ENCODE measurements at regions not wholly inside any gene's neighbourhood (a gene's known extent, or its start where the extent isn't known, plus 50 kb on each side); places are given as distances from the start of the nearest gene placed in this dataset.

- DNase-seq (ENCODE audit: low spot score) (no peak), ATAC-seq (ENCODE audit: insufficient number of reproducible peaks, low FRiP score, low read depth) (no peak)
- peak; percentile 64 for TF ChIP-seq CTCF (IDR thresholded peaks at IDR 0.05)
- Histone ChIP-seq H3K9me3 (no peaks in the 10 kb centered on the region), H3K27ac (no peak overlapping the region), H3K36me3 (no peaks in the 10 kb centered on the region), H3K4me1 (ENCODE audit: control insufficient read depth in 1 of 2, low read depth in 2 of 2) (peaks cover 8 to 26% of the 10 kb centered on the region in 2 donors), H3K4me3 (no peak overlapping the region), H3K27me3 (replicated peaks; ENCODE audit: insufficient read depth) (no peaks in the 10 kb centered on the region)
Measured at GRCh38 chr10:4767033-4767814, 58.8 kb upstream of the AKR1E2 start.

GRCh38 chr10:4766454-4766853 is 59.6 kb upstream of the AKR1E2 start:
- Histone ChIP-seq H3K27ac (peak overlapping the region in 1 of 2 donors; percentile 18), H3K27me3 (replicated peaks; ENCODE audit: insufficient read depth) (no peaks in the 10 kb centered on the region), H3K36me3 (no peaks in the 10 kb centered on the region), H3K4me1 (ENCODE audit: control insufficient read depth in 1 of 2, low read depth in 2 of 2) (peaks cover 6 to 20% of the 10 kb centered on the region in 2 donors), H3K4me3 (no peak overlapping the region), H3K9me3 (no peaks in the 10 kb centered on the region)
- no peak for ATAC-seq (ENCODE audit: insufficient number of reproducible peaks, low FRiP score, low read depth)
- no peak for DNase-seq (ENCODE audit: low spot score)
- no peak for TF ChIP-seq CTCF (IDR thresholded peaks at IDR 0.05)

GRCh38 chr10:4765428-4765827 is 60.6 kb upstream of the AKR1E2 start:
- no peaks in the 10 kb centered on the region for H3K36me3 ChIP-seq
- no peaks in the 10 kb centered on the region for H3K27me3 ChIP-seq (replicated peaks; ENCODE audit: insufficient read depth)
- H3K4me3 ChIP-seq, result no peak overlapping the region
- TF ChIP-seq CTCF (IDR thresholded peaks at IDR 0.05), result no peak
- H3K27ac ChIP-seq, result no peak overlapping the region
- ATAC-seq (ENCODE audit: insufficient number of reproducible peaks, low FRiP score, low read depth), result no peak
- H3K9me3 ChIP-seq, result no peaks in the 10 kb centered on the region
- no peak for DNase-seq (ENCODE audit: low spot score)
- H3K4me1 ChIP-seq (ENCODE audit: control insufficient read depth in 1 of 2, low read depth in 2 of 2), result peaks cover 0 to 10% of the 10 kb centered on the region in 2 donors

- Histone ChIP-seq H3K36me3 (no peaks in the 10 kb centered on the region), H3K27ac (no peak overlapping the region), H3K4me3 (no peak overlapping the region), H3K4me1 (ENCODE audit: control insufficient read depth in 1 of 2, low read depth in 2 of 2) (peaks cover 0 to 9% of the 10 kb centered on the region in 2 donors), H3K9me3 (no peaks in the 10 kb centered on the region), H3K27me3 (replicated peaks; ENCODE audit: insufficient read depth) (no peaks in the 10 kb centered on the region)
- DNase-seq (ENCODE audit: low spot score), result no peak
- no peak for ATAC-seq (ENCODE audit: insufficient number of reproducible peaks, low FRiP score, low read depth)
- TF ChIP-seq CTCF (IDR thresholded peaks at IDR 0.05), result no peak
Measured at GRCh38 chr10:4763960-4764428, 62.0 kb upstream of the AKR1E2 start.

GRCh38 chr10:4763513-4763912 is 62.5 kb upstream of the AKR1E2 start:
- no peak for TF ChIP-seq CTCF (IDR thresholded peaks at IDR 0.05)
- no peak for DNase-seq (ENCODE audit: low spot score)
- Histone ChIP-seq H3K27me3 (replicated peaks; ENCODE audit: insufficient read depth) (no peaks in the 10 kb centered on the region), H3K27ac (no peak overlapping the region), H3K4me1 (ENCODE audit: control insufficient read depth in 1 of 2, low read depth in 2 of 2) (peaks cover 0 to 9% of the 10 kb centered on the region in 2 donors), H3K4me3 (no peak overlapping the region), H3K36me3 (no peaks in the 10 kb centered on the region), H3K9me3 (no peaks in the 10 kb centered on the region)
- ATAC-seq (ENCODE audit: insufficient number of reproducible peaks, low FRiP score, low read depth), result no peak
